IMR-90 (cell line): ENCODE measurements at regions not wholly inside any gene's neighbourhood (a gene's known extent, or its start where the extent isn't known, plus 50 kb on each side); places are given as distances from the start of the nearest gene placed in this dataset.
A peak's percentile ranks its signal among the peaks of the same experiment; 100 is the strongest.

Experiments used
- ATAC-seq: fragments of 200-7000 bp; cut with Tn5 transposase; 2 replicates; pipeline ENCODE4 v1.9.1; 2020; ENCODE audit warnings: low read depth, mild to moderate bottlenecking, moderate library complexity
- BruUV-seq: library from RNA; stranded (reverse); fragments of 400-500 nt; replicated peaks from 2 replicates; lab custom pipeline; 2021; lab: Mats Ljungman, UMichigan
- CTCF ChIA-PET: fragments of 300-600 bp; formaldehyde crosslinking; extraction: SDS; loops from one replicate; lab custom pipeline; 2021; ENCODE audit warnings: antibody characterized with exemption; lab: Yijun Ruan, JAX
- POLR2A ChIA-PET: fragments of 300-600 bp; sonication (Branson Sonifier 250); formaldehyde crosslinking; loops from one replicate; lab custom pipeline; 2022; ENCODE audit warnings: antibody characterized with exemption; ENCODE audit not compliant: unreplicated experiment; lab: Charles Lee
- DNase-seq: peaks from one replicate; pipeline ENCODE4 v3.0.0; 2013
- H2AFZ ChIP-seq: replicated peaks from 2 replicates; pipeline ENCODE3; 2013; ENCODE audit warnings: low read length, mild to moderate bottlenecking; ENCODE audit not compliant: poor library complexity
- H2AK5ac ChIP-seq: 2 replicates; pipeline ENCODE4 v1.6.1; 2013; ENCODE audit warnings: low read depth, low read length, inconsistent platforms
- H2AK9ac ChIP-seq: replicated peaks from 2 replicates; pipeline ENCODE3; 2013; ENCODE audit warnings: mild to moderate bottlenecking, low read depth, low read length, moderate library complexity; ENCODE audit not compliant: poor library complexity
- H2BK120ac ChIP-seq: 2 replicates; pipeline ENCODE4 v1.6.1; 2013; ENCODE audit warnings: low read depth, low read length, inconsistent platforms
- H2BK15ac ChIP-seq: 3 replicates; pipeline ENCODE4 v1.6.1; 2013; ENCODE audit warnings: low read depth, low read length, inconsistent platforms
- H2BK20ac ChIP-seq: 2 replicates; pipeline ENCODE4 v1.6.1; 2013; ENCODE audit warnings: low read depth, mild to moderate bottlenecking, inconsistent platforms, low read length, moderate library complexity
- H2BK5ac ChIP-seq: 2 replicates; pipeline ENCODE4 v1.6.1; 2013; ENCODE audit warnings: mild to moderate bottlenecking, low read depth, low read length, inconsistent platforms; ENCODE audit not compliant: poor library complexity, severe bottlenecking
- H3K14ac ChIP-seq: replicated peaks from 2 replicates; pipeline ENCODE4 v1.6.1; 2013; ENCODE audit warnings: low read depth, low read length, inconsistent platforms
- H3K18ac ChIP-seq: 2 replicates; pipeline ENCODE4 v1.6.1; 2013; ENCODE audit warnings: low read depth, low read length, control low read depth
- H3K23ac ChIP-seq: 2 replicates; pipeline ENCODE4 v1.6.1; 2013; ENCODE audit warnings: low read depth, low read length, inconsistent platforms
- H3K27ac ChIP-seq: 2 replicates; pipeline ENCODE4 v1.5.1; 2013; ENCODE audit warnings: mild to moderate bottlenecking, control low read depth, low read length; ENCODE audit not compliant: insufficient read depth
- H3K27me3 ChIP-seq: 2 replicates; pipeline ENCODE4 v1.6.1; 2013; ENCODE audit warnings: low read length; ENCODE audit not compliant: control insufficient read depth, insufficient read depth
- H3K36me3 ChIP-seq: 2 replicates; pipeline ENCODE4 v1.6.1; 2013; ENCODE audit warnings: low read length, mixed read lengths; ENCODE audit not compliant: control insufficient read depth, insufficient read depth
- H3K4ac ChIP-seq: 2 replicates; pipeline ENCODE4 v1.6.1; 2013; ENCODE audit warnings: low read depth, low read length, inconsistent platforms
- H3K4me1 ChIP-seq: 2 replicates; pipeline ENCODE4 v1.6.1; 2013; ENCODE audit warnings: low read length, mixed read lengths; ENCODE audit not compliant: control insufficient read depth, insufficient read depth
- H3K4me2 ChIP-seq: 2 replicates; pipeline ENCODE4 v1.6.1; 2013; ENCODE audit warnings: low read depth, mild to moderate bottlenecking, control low read depth, low read length, moderate library complexity
- H3K4me3 ChIP-seq: 2 replicates; pipeline ENCODE4 v1.5.1; 2013; ENCODE audit warnings: low read depth, mild to moderate bottlenecking, control low read depth, low read length, moderate library complexity; ENCODE audit not compliant: insufficient read depth
- H3K56ac ChIP-seq: 2 replicates; pipeline ENCODE4 v1.6.1; 2013; ENCODE audit warnings: low read length, inconsistent platforms; ENCODE audit not compliant: insufficient read depth; ENCODE audit errors: extremely low read depth
- H3K79me1 ChIP-seq, 2 experiments: 2 replicates each; pipeline ENCODE4 v1.6.1; 2013; ENCODE audit warnings: low read length in 2 of 2, inconsistent platforms in 1 of 2, low read depth in 1 of 2
- H3K9ac ChIP-seq: 2 replicates; pipeline ENCODE4 v1.6.1; 2013; ENCODE audit warnings: low read depth, low read length, control low read depth
- H3K9me1 ChIP-seq: 2 replicates; pipeline ENCODE4 v1.6.1; 2013; ENCODE audit warnings: low read length, inconsistent platforms; ENCODE audit not compliant: insufficient read depth
- H3K9me3 ChIP-seq: 2 replicates; pipeline ENCODE4 v1.6.1; 2013; ENCODE audit warnings: low read length; ENCODE audit not compliant: control insufficient read depth, insufficient read depth
- H4K20me1 ChIP-seq: 2 replicates; pipeline ENCODE4 v1.6.1; 2013; ENCODE audit warnings: low read length, inconsistent platforms; ENCODE audit not compliant: insufficient read depth
- H4K5ac ChIP-seq: 2 replicates; pipeline ENCODE4 v1.6.1; 2013; ENCODE audit warnings: mild to moderate bottlenecking, low read depth, low read length, control low read depth
- H4K8ac ChIP-seq, 2 experiments: 2 replicates each; pipeline ENCODE4 v1.6.1; 2013; ENCODE audit warnings: low read depth in 2 of 2, low read length in 2 of 2, control low read depth in 1 of 2, inconsistent platforms in 1 of 2
- H4K91ac ChIP-seq: 2 replicates; pipeline ENCODE4 v1.6.1; 2013; ENCODE audit warnings: low read depth, low read length, inconsistent platforms; ENCODE audit not compliant: insufficient read depth
- BHLHE40 ChIP-seq: fragments of 150-350 bp; IDR thresholded peaks from 2 replicates; pipeline ENCODE4 v1.6.1; 2016; ENCODE audit warnings: mild to moderate bottlenecking, low read depth, low read length
- CEBPB ChIP-seq: IDR thresholded peaks from 2 replicates; pipeline ENCODE4 v1.6.1; 2012; ENCODE audit warnings: low read depth, low read length, improper control_type of control experiment
- CHD1 ChIP-seq: IDR thresholded peaks from 2 replicates; pipeline ENCODE4 v1.6.1; 2012; ENCODE audit warnings: low read depth, low read length, improper control_type of control experiment
- CTCF ChIP-seq: conservative IDR thresholded peaks from 2 replicates; pipeline ENCODE4 v1.5.1; 2012; ENCODE audit warnings: mild to moderate bottlenecking, low read depth, low read length, improper control_type of control experiment
- ELK1 ChIP-seq: fragments of 150-350 bp; IDR thresholded peaks from 2 replicates; pipeline ENCODE4 v1.6.1; 2016; ENCODE audit warnings: low read depth, mild to moderate bottlenecking, low read length, moderate library complexity, borderline replicate concordance
- FOS ChIP-seq: fragments of 150-350 bp; IDR thresholded peaks from 2 replicates; pipeline ENCODE4 v1.6.1; 2016; ENCODE audit warnings: low read depth, low read length
- MAFK ChIP-seq: IDR thresholded peaks from 2 replicates; pipeline ENCODE4 v1.6.1; 2012; ENCODE audit warnings: low read depth, low read length, improper control_type of control experiment
- MAZ ChIP-seq: IDR thresholded peaks from 2 replicates; pipeline ENCODE4 v1.6.1; 2012; ENCODE audit warnings: low read depth, mild to moderate bottlenecking, low read length, improper control_type of control experiment, moderate library complexity, borderline replicate concordance
- MXI1 ChIP-seq: IDR thresholded peaks from 2 replicates; pipeline ENCODE4 v1.6.1; 2012; ENCODE audit warnings: low read depth, mild to moderate bottlenecking, low read length, moderate library complexity, borderline replicate concordance
- NFE2L2 ChIP-seq: fragments of 150-350 bp; IDR thresholded peaks from 2 replicates; pipeline ENCODE4 v1.6.1; 2016; ENCODE audit warnings: low read depth, mild to moderate bottlenecking, low read length
- POLR2A ChIP-seq: IDR thresholded peaks from 2 replicates; pipeline ENCODE4 v1.6.1; 2012; ENCODE audit warnings: mild to moderate bottlenecking, low read depth, low read length
- RAD21 ChIP-seq: IDR thresholded peaks from 2 replicates; pipeline ENCODE4 v1.6.1; 2012; ENCODE audit warnings: low read length, improper control_type of control experiment
- RCOR1 ChIP-seq: IDR thresholded peaks from 2 replicates; pipeline ENCODE4 v1.6.1; 2012; ENCODE audit warnings: mild to moderate bottlenecking, low read length, improper control_type of control experiment; ENCODE audit not compliant: insufficient replicate concordance
- RFX5 ChIP-seq: IDR thresholded peaks from 2 replicates; pipeline ENCODE4 v1.8.0; 2012; ENCODE audit warnings: low read depth, mild to moderate bottlenecking, low read length, moderate library complexity
- SMC3 ChIP-seq: fragments of 150-350 bp; IDR thresholded peaks from 2 replicates; pipeline ENCODE4 v1.6.1; 2016; ENCODE audit warnings: low read depth, mild to moderate bottlenecking, antibody characterized with exemption, low read length, moderate library complexity
- USF2 ChIP-seq: fragments of 150-350 bp; IDR thresholded peaks from 2 replicates; pipeline ENCODE4 v1.6.1; 2017; ENCODE audit warnings: mild to moderate bottlenecking, antibody characterized with exemption, low read length, low read depth
- WGBS, 2 experiments: methylation state at CpG; one replicate each; pipeline versions ENCODE4 v1.1.5 to v1.1.7; 2013; ENCODE audit warnings: missing lambda C conversion rate in 2 of 2; ENCODE audit not compliant: insufficient read length in 1 of 2; ENCODE audit errors: extremely low coverage in 2 of 2; 5-methylcytosine and 5-hydroxymethylcytosine counted together
- dilution Hi-C: fragments of 300-500 bp; cut with HindIII; formaldehyde crosslinking; loops from one replicate; pipeline ENCODE4 v1.14.3; 2018; ENCODE audit warnings: low sequenced_read_pairs; ENCODE audit not compliant: unreplicated experiment
- in situ Hi-C: fragments of 300-500 bp; cut with MboI; formaldehyde crosslinking; loops from 3 replicates; pipeline ENCODE4 v1.14.3; 2019; ENCODE audit warnings: low sequenced_read_pairs, inconsistent platforms, mixed read lengths
- intact Hi-C: fragments of 100-400 bp; cut with micrococcal nuclease; formaldehyde crosslinking; loops from 2 replicates; pipeline ENCODE4 v1.10.0; 2022

- Histone ChIP-seq H3K56ac (no peak overlapping the region), H3K36me3 (no peaks in the 10 kb centered on the region), H4K8ac (no peak overlapping the region; a peak in 1 of 4 replicates), H2AFZ (no peak overlapping the region), H3K4me3 (no peak overlapping the region), H3K4ac (peak overlapping the region; percentile 45; the same call in 1 of the 2 replicates), H2AK5ac (no peak overlapping the region), H2AK9ac (no peak overlapping the region), H3K18ac (no peak overlapping the region), H4K5ac (no peak overlapping the region), H3K9me3 (no peaks in the 10 kb centered on the region), H4K20me1 (no peaks in the 10 kb centered on the region), H3K9me1 (peaks cover 5% of the 10 kb centered on the region; the same call in 1 of the 2 replicates), H3K4me1 (peaks cover 10% of the 10 kb centered on the region; the same call in 1 of the 2 replicates), H3K79me1 (no peaks in the 10 kb centered on the region), H3K9ac (no peak overlapping the region), H2BK15ac (no peak overlapping the region), H2BK20ac (no peak overlapping the region), H3K23ac (0 out of 2 replicates have a peak overlapping the region, but pooled peaks have one; percentile 2), H2BK5ac (no peak overlapping the region), H3K14ac (no peak overlapping the region), H3K4me2 (no peak overlapping the region), H4K91ac (no peak overlapping the region), H2BK120ac (peak overlapping the region; percentile 12), H3K27ac (no peak overlapping the region), H3K27me3 (peaks cover 3% of the 10 kb centered on the region; the same call in 1 of the 2 replicates)
- CTCF ChIA-PET, result no interaction called here
- dilution Hi-C loops (no loop called here), in situ Hi-C loops (no loop called here), intact Hi-C loops (no loop called here)
- DNase-seq, result no peak
- WGBS, 2 experiments, result 100% methylated on average over 1 of the region's 3 CpGs; no CpG with 5 or more reads in 1 of the 2 experiments
- no TSS peak for BruUV-seq
- ATAC-seq, result no peak
- TF ChIP-seq ELK1 (no peak), MAZ (no peak), BHLHE40 (no peak), RAD21 (no peak), FOS (no peak), NFE2L2 (no peak), CTCF (no peak), USF2 (no peak), POLR2A (no peak), SMC3 (no peak), RFX5 (no peak), MAFK (no peak), RCOR1 (no peak), MXI1 (no peak), CEBPB (no peak), CHD1 (no peak)
- POLR2A ChIA-PET, result no interaction called here
These were observed 61.6 kb upstream of the COL13A1 start for GRCh38 chr10:69740126-69740525.
